ENCODE measurements at regions not wholly inside any gene's neighbourhood (a gene's known extent, or its start where the extent isn't known, plus 50 kb on each side); places are given as distances from the start of the nearest gene placed in this dataset.
"Not testable (repeated sequence)": the region's sequence is repeated elsewhere in the genome, so short reads cannot be mapped to it uniquely, and the experiment has no call there.

DNA sequence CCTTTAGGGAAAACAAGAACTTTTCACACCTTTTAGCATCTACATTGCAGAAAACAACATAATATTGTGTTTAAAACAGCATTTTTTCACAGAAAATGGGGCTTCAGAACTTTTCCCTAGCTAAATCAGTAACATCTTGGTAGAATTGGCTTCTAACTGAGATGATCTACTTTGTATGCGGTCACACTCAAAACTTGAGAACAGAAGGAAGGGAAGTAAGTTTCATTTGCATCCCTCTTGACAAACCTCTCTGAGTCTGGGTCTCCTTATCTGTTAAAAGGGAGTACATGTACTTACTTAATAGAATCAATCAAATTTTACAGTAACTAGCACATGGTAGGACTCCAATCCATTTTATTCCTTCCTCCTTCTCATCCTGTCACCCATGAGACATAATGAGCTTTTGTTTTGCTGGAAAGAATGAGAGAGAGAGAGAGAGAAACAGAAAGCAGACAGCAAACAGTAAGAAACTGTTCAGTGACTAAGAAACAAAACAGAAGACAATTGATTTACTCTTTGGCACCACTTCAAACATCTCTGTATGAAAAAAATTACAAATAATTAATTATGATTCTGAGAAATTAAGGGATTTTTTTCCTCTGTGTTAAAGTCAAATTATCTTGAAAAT lies 387.3 kb downstream of the SATB2 start:
- 91% methylated on average over 1 of the region's 1 CpG for WGBS

GRCh38 chr2:199064201-199064600 lies 393.5 kb downstream of the SATB2 start:
- H3K4me3 ChIP-seq (ENCODE audit: low read length in 2 of 2): no peak overlapping the region
- WGBS: 94% methylated on average over 2 of the region's 2 CpGs
- no peak overlapping the region for H3K27ac ChIP-seq (ENCODE audit: low read depth in 1 of 2, low read length in 1 of 2)
- no peaks in the 10 kb centered on the region for H3K36me3 ChIP-seq (ENCODE audit: control insufficient read depth in 2 of 2, insufficient read depth in 2 of 2, low read length in 1 of 2)
- H3K4me1 ChIP-seq (ENCODE audit: control insufficient read depth in 2 of 2, insufficient read depth in 2 of 2, low read length in 2 of 2): no peaks in the 10 kb centered on the region
- H3K27me3 ChIP-seq (ENCODE audit: control insufficient read depth in 2 of 2, insufficient read depth in 1 of 2, low read length in 1 of 2): no peaks in the 10 kb centered on the region
- DNase-seq (ENCODE audit: low read depth in 6 of 9, low spot score in 9 of 9): no peak
- no peaks in the 10 kb centered on the region for H3K9me3 ChIP-seq (ENCODE audit: control insufficient read depth in 2 of 2, insufficient read depth in 1 of 2, low read length in 1 of 2)

More for the DNA sequence above, 387.3 kb downstream of the SATB2 start:
- Histone ChIP-seq H3K4me3 (ENCODE audit: low read length in 2 of 2) (no peak overlapping the region), H3K4me1 (ENCODE audit: control insufficient read depth in 2 of 2, insufficient read depth in 2 of 2, low read length in 2 of 2) (no peaks in the 10 kb centered on the region), H3K27ac (ENCODE audit: low read depth in 1 of 2, low read length in 1 of 2) (no peak overlapping the region), H3K9me3 (ENCODE audit: control insufficient read depth in 2 of 2, insufficient read depth in 1 of 2, low read length in 1 of 2) (no peaks in the 10 kb centered on the region), H3K27me3 (ENCODE audit: control insufficient read depth in 2 of 2, insufficient read depth in 1 of 2, low read length in 1 of 2) (no peaks in the 10 kb centered on the region), H3K36me3 (ENCODE audit: control insufficient read depth in 2 of 2, insufficient read depth in 2 of 2, low read length in 1 of 2) (no peaks in the 10 kb centered on the region)
- no peak for DNase-seq (ENCODE audit: low read depth in 6 of 9, low spot score in 9 of 9)

- H3K4me3 ChIP-seq (ENCODE audit: low read length in 2 of 2): no peak overlapping the region
- H3K4me1 ChIP-seq (ENCODE audit: control insufficient read depth in 2 of 2, insufficient read depth in 2 of 2, low read length in 2 of 2): no peaks in the 10 kb centered on the region
- no peaks in the 10 kb centered on the region for H3K36me3 ChIP-seq (ENCODE audit: control insufficient read depth in 2 of 2, insufficient read depth in 2 of 2, low read length in 1 of 2)
- no peaks in the 10 kb centered on the region for H3K27me3 ChIP-seq (ENCODE audit: control insufficient read depth in 2 of 2, insufficient read depth in 1 of 2, low read length in 1 of 2)
- no peak overlapping the region for H3K27ac ChIP-seq (ENCODE audit: low read depth in 1 of 2, low read length in 1 of 2)
- H3K9me3 ChIP-seq (ENCODE audit: control insufficient read depth in 2 of 2, insufficient read depth in 1 of 2, low read length in 1 of 2): no peaks in the 10 kb centered on the region
- no peak for DNase-seq (ENCODE audit: low read depth in 6 of 9, low spot score in 9 of 9)
- WGBS: 92% methylated on average over 2 of the region's 2 CpGs
These were observed 399.8 kb downstream of the SATB2 start for GRCh38 chr2:199057936-199058335.

DNA sequence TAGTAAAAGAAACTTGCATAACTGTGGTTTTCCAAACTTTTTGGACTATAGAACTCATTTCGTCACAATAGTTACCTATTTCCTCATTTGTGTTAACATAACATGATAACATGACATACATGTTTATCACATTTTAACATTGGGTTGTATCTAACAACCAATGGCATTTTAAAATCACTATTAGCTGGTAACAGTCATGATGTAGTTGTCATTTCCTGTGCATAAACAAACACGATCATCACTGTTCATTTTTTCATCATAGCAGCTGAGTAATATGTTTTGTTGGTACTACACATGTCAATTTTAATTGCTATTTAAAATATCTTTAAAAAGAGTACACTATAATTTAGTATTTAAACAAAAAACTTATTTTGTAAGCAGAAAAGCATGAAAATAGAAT lies 402.4 kb downstream of the SATB2 start:
- Histone ChIP-seq H3K4me3 (ENCODE audit: low read length in 2 of 2) (no peak overlapping the region), H3K27ac (ENCODE audit: low read depth in 1 of 2, low read length in 1 of 2) (no peak overlapping the region), H3K9me3 (ENCODE audit: control insufficient read depth in 2 of 2, insufficient read depth in 1 of 2, low read length in 1 of 2) (no peaks in the 10 kb centered on the region), H3K27me3 (ENCODE audit: control insufficient read depth in 2 of 2, insufficient read depth in 1 of 2, low read length in 1 of 2) (no peaks in the 10 kb centered on the region), H3K36me3 (ENCODE audit: control insufficient read depth in 2 of 2, insufficient read depth in 2 of 2, low read length in 1 of 2) (no peaks in the 10 kb centered on the region), H3K4me1 (ENCODE audit: control insufficient read depth in 2 of 2, insufficient read depth in 2 of 2, low read length in 2 of 2) (no peaks in the 10 kb centered on the region)
- WGBS: 78% methylated on average over 2 of the region's 2 CpGs
- DNase-seq (ENCODE audit: low read depth in 6 of 9, low spot score in 9 of 9): no peak

- no peak overlapping the region for H3K27ac ChIP-seq (ENCODE audit: low read depth in 1 of 2, low read length in 1 of 2)
- no peaks in the 10 kb centered on the region for H3K27me3 ChIP-seq (ENCODE audit: control insufficient read depth in 2 of 2, insufficient read depth in 1 of 2, low read length in 1 of 2)
- no peaks in the 10 kb centered on the region for H3K36me3 ChIP-seq (ENCODE audit: control insufficient read depth in 2 of 2, insufficient read depth in 2 of 2, low read length in 1 of 2)
- WGBS: 98% methylated on average over 2 of the region's 2 CpGs
- no peak for DNase-seq (ENCODE audit: low read depth in 6 of 9, low spot score in 9 of 9)
- H3K9me3 ChIP-seq (ENCODE audit: control insufficient read depth in 2 of 2, insufficient read depth in 1 of 2, low read length in 1 of 2): no peaks in the 10 kb centered on the region
- no peak overlapping the region for H3K4me3 ChIP-seq (ENCODE audit: low read length in 2 of 2)
- H3K4me1 ChIP-seq (ENCODE audit: control insufficient read depth in 2 of 2, insufficient read depth in 2 of 2, low read length in 2 of 2): no peaks in the 10 kb centered on the region
These were observed 414.9 kb downstream of the SATB2 start for GRCh38 chr2:199042660-199043379.

GRCh38 chr2:199040522-199040921 lies 417.2 kb downstream of the SATB2 start:
- Histone ChIP-seq H3K4me1 (ENCODE audit: control insufficient read depth in 2 of 2, insufficient read depth in 2 of 2, low read length in 2 of 2) (no peaks in the 10 kb centered on the region), H3K27ac (ENCODE audit: low read depth in 1 of 2, low read length in 1 of 2) (no peak overlapping the region), H3K36me3 (ENCODE audit: control insufficient read depth in 2 of 2, insufficient read depth in 2 of 2, low read length in 1 of 2) (no peaks in the 10 kb centered on the region), H3K9me3 (ENCODE audit: control insufficient read depth in 2 of 2, insufficient read depth in 1 of 2, low read length in 1 of 2) (no peaks in the 10 kb centered on the region), H3K4me3 (ENCODE audit: low read length in 2 of 2) (no peak overlapping the region), H3K27me3 (ENCODE audit: control insufficient read depth in 2 of 2, insufficient read depth in 1 of 2, low read length in 1 of 2) (no peaks in the 10 kb centered on the region)
- WGBS: 63% methylated on average over 2 of the region's 2 CpGs
- no peak for DNase-seq (ENCODE audit: low read depth in 6 of 9, low spot score in 9 of 9)

DNA sequence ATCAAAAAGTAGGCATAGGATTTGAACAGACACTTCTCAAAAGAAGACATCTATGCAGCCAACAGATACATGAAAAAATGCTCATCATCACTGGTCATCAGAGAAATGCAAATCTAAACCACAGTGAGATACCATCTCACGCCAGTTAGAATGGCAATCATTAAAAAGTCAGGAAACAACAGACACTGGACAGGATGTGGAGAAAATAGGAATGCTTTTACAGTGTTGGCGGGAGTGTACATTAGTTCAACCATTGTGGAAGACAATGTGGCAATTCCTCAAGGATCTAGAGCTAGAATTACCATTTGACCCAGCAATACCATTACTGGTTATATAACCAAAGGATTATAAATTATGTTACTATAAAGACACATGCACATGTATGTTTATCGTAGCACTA lies 424.0 kb downstream of the SATB2 start:
- H3K36me3 ChIP-seq (ENCODE audit: control insufficient read depth in 2 of 2, insufficient read depth in 2 of 2, low read length in 1 of 2); DNase-seq (ENCODE audit: low read depth in 6 of 9, low spot score in 9 of 9); H3K27ac ChIP-seq (ENCODE audit: low read depth in 1 of 2, low read length in 1 of 2); H3K4me3 ChIP-seq (ENCODE audit: low read length in 2 of 2); H3K4me1 ChIP-seq (ENCODE audit: control insufficient read depth in 2 of 2, insufficient read depth in 2 of 2, low read length in 2 of 2); H3K9me3 ChIP-seq (ENCODE audit: control insufficient read depth in 2 of 2, insufficient read depth in 1 of 2, low read length in 1 of 2); H3K27me3 ChIP-seq (ENCODE audit: control insufficient read depth in 2 of 2, insufficient read depth in 1 of 2, low read length in 1 of 2): not testable (repeated sequence)
- WGBS: 90% methylated on average over 3 of the region's 3 CpGs

GRCh38 chr2:199025146-199025545 lies 432.6 kb downstream of the SATB2 start:
- no peaks in the 10 kb centered on the region for H3K4me1 ChIP-seq (ENCODE audit: control insufficient read depth in 2 of 2, insufficient read depth in 2 of 2, low read length in 2 of 2)
- H3K4me3 ChIP-seq (ENCODE audit: low read length in 2 of 2): no peak overlapping the region
- H3K9me3 ChIP-seq (ENCODE audit: control insufficient read depth in 2 of 2, insufficient read depth in 1 of 2, low read length in 1 of 2): no peaks in the 10 kb centered on the region
- WGBS: 89% methylated on average over 3 of the region's 3 CpGs
- no peaks in the 10 kb centered on the region for H3K36me3 ChIP-seq (ENCODE audit: control insufficient read depth in 2 of 2, insufficient read depth in 2 of 2, low read length in 1 of 2)
- DNase-seq (ENCODE audit: low read depth in 6 of 9, low spot score in 9 of 9): no peak
- no peak overlapping the region for H3K27ac ChIP-seq (ENCODE audit: low read depth in 1 of 2, low read length in 1 of 2)
- no peaks in the 10 kb centered on the region for H3K27me3 ChIP-seq (ENCODE audit: control insufficient read depth in 2 of 2, insufficient read depth in 1 of 2, low read length in 1 of 2)

- DNase-seq (ENCODE audit: low read depth in 6 of 9, low spot score in 9 of 9): no peak
- Histone ChIP-seq H3K4me3 (ENCODE audit: low read length in 2 of 2) (no peak overlapping the region), H3K4me1 (ENCODE audit: control insufficient read depth in 2 of 2, insufficient read depth in 2 of 2, low read length in 2 of 2) (no peaks in the 10 kb centered on the region), H3K36me3 (ENCODE audit: control insufficient read depth in 2 of 2, insufficient read depth in 2 of 2, low read length in 1 of 2) (no peaks in the 10 kb centered on the region), H3K27ac (ENCODE audit: low read depth in 1 of 2, low read length in 1 of 2) (no peak overlapping the region), H3K27me3 (ENCODE audit: control insufficient read depth in 2 of 2, insufficient read depth in 1 of 2, low read length in 1 of 2) (no peaks in the 10 kb centered on the region), H3K9me3 (ENCODE audit: control insufficient read depth in 2 of 2, insufficient read depth in 1 of 2, low read length in 1 of 2) (no peaks in the 10 kb centered on the region)
These were observed 433.5 kb downstream of the SATB2 start for GRCh38 chr2:199024224-199024623.

All from thymus (tissue), 11 donors.